ENCODE measurements at regions not wholly inside any gene's neighbourhood (a gene's known extent, or its start where the extent isn't known, plus 50 kb on each side); places are given as distances from the start of the nearest gene placed in this dataset.

DNA sequence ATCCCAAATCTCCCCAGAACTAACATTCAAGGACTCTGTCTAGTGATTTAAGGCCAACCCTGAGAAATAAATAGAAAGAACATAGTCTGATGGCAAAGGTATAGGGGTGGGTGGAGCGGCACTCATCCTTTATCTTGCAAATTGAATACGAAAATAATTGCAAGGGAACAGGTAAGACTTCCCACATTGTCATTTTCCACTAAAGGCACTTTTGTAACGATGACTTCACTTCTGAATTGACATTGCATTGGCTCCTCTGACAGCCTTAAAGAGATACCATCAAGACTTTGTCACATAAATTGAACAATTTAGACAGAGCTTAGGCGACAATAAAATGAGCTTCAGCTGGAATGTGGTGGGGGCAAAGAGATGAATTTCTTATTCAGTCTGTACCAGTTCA lies 75.3 kb upstream of the PLCL2 start:
- TF ChIP-seq, protein P1, sequence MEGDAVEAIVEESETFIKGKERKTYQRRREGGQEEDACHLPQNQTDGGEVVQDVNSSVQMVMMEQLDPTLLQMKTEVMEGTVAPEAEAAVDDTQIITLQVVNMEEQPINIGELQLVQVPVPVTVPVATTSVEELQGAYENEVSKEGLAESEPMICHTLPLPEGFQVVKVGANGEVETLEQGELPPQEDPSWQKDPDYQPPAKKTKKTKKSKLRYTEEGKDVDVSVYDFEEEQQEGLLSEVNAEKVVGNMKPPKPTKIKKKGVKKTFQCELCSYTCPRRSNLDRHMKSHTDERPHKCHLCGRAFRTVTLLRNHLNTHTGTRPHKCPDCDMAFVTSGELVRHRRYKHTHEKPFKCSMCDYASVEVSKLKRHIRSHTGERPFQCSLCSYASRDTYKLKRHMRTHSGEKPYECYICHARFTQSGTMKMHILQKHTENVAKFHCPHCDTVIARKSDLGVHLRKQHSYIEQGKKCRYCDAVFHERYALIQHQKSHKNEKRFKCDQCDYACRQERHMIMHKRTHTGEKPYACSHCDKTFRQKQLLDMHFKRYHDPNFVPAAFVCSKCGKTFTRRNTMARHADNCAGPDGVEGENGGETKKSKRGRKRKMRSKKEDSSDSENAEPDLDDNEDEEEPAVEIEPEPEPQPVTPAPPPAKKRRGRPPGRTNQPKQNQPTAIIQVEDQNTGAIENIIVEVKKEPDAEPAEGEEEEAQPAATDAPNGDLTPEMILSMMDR (IDR thresholded peaks at IDR 0.05; ENCODE audit: low read depth, low read length, missing input control), result no peak
- TF ChIP-seq YY1 (IDR thresholded peaks at IDR 0.05) (no peak), RXRA (IDR thresholded peaks at IDR 0.05) (no peak), HNF4G (IDR thresholded peaks at IDR 0.05) (no peak), JUND (IDR thresholded peaks at IDR 0.05) (no peak), TAF1 (conservative IDR thresholded peaks at IDR 0.05) (no peak)
- TF ChIP-seq, protein P2, sequence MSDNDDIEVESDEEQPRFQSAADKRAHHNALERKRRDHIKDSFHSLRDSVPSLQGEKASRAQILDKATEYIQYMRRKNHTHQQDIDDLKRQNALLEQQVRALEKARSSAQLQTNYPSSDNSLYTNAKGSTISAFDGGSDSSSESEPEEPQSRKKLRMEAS (IDR thresholded peaks at IDR 0.05), result no peak
- TF ChIP-seq, protein P3, sequence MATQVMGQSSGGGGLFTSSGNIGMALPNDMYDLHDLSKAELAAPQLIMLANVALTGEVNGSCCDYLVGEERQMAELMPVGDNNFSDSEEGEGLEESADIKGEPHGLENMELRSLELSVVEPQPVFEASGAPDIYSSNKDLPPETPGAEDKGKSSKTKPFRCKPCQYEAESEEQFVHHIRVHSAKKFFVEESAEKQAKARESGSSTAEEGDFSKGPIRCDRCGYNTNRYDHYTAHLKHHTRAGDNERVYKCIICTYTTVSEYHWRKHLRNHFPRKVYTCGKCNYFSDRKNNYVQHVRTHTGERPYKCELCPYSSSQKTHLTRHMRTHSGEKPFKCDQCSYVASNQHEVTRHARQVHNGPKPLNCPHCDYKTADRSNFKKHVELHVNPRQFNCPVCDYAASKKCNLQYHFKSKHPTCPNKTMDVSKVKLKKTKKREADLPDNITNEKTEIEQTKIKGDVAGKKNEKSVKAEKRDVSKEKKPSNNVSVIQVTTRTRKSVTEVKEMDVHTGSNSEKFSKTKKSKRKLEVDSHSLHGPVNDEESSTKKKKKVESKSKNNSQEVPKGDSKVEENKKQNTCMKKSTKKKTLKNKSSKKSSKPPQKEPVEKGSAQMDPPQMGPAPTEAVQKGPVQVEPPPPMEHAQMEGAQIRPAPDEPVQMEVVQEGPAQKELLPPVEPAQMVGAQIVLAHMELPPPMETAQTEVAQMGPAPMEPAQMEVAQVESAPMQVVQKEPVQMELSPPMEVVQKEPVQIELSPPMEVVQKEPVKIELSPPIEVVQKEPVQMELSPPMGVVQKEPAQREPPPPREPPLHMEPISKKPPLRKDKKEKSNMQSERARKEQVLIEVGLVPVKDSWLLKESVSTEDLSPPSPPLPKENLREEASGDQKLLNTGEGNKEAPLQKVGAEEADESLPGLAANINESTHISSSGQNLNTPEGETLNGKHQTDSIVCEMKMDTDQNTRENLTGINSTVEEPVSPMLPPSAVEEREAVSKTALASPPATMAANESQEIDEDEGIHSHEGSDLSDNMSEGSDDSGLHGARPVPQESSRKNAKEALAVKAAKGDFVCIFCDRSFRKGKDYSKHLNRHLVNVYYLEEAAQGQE (IDR thresholded peaks at IDR 0.05), result no peak
- TF ChIP-seq, protein P4, sequence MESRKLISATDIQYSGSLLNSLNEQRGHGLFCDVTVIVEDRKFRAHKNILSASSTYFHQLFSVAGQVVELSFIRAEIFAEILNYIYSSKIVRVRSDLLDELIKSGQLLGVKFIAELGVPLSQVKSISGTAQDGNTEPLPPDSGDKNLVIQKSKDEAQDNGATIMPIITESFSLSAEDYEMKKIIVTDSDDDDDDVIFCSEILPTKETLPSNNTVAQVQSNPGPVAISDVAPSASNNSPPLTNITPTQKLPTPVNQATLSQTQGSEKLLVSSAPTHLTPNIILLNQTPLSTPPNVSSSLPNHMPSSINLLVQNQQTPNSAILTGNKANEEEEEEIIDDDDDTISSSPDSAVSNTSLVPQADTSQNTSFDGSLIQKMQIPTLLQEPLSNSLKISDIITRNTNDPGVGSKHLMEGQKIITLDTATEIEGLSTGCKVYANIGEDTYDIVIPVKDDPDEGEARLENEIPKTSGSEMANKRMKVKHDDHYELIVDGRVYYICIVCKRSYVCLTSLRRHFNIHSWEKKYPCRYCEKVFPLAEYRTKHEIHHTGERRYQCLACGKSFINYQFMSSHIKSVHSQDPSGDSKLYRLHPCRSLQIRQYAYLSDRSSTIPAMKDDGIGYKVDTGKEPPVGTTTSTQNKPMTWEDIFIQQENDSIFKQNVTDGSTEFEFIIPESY (IDR thresholded peaks at IDR 0.05), result no peak

Measured in liver (tissue), 3 donors.